IPS-18a (cell line): ENCODE measurements at regions not wholly inside any gene's neighbourhood (a gene's known extent, or its start where the extent isn't known, plus 50 kb on each side); places are given as distances from the start of the nearest gene placed in this dataset.
"Not testable (repeated sequence)": the region's sequence is repeated elsewhere in the genome, so short reads cannot be mapped to it uniquely, and the experiment has no call there.

Experiments used
- H3K27ac ChIP-seq: one replicate; pipeline ENCODE4 v1.5.1; 2013; ENCODE audit warnings: low read length
- H3K27me3 ChIP-seq: one replicate; pipeline ENCODE4 v1.6.1; 2013; ENCODE audit warnings: mild to moderate bottlenecking, low read length; ENCODE audit not compliant: control insufficient read depth, insufficient read depth
- H3K36me3 ChIP-seq: one replicate; pipeline ENCODE4 v1.6.1; 2013; ENCODE audit warnings: low read depth, low read length; ENCODE audit not compliant: control insufficient read depth
- H3K4me1 ChIP-seq: one replicate; pipeline ENCODE4 v1.6.1; 2013; ENCODE audit warnings: low read depth, low read length; ENCODE audit not compliant: control insufficient read depth
- H3K4me3 ChIP-seq: one replicate; pipeline ENCODE4 v1.5.1; 2013; ENCODE audit warnings: low read length
- H3K9ac ChIP-seq: one replicate; pipeline ENCODE4 v1.6.1; 2013; ENCODE audit warnings: mild to moderate bottlenecking, low read length, moderate library complexity
- H3K9me3 ChIP-seq: one replicate; pipeline ENCODE4 v1.6.1; 2013; ENCODE audit warnings: low read depth, low read length; ENCODE audit not compliant: control insufficient read depth

- Histone ChIP-seq H3K27ac (no peak overlapping the region), H3K4me3 (no peak overlapping the region), H3K9ac (no peak overlapping the region), H3K36me3 (no peaks in the 10 kb centered on the region), H3K9me3 (no peaks in the 10 kb centered on the region), H3K4me1 (no peaks in the 10 kb centered on the region), H3K27me3 (peaks cover 27% of the 10 kb centered on the region)
Measured at GRCh38 chr5:1655496-1656270, 131.9 kb upstream of the LPCAT1 start.

- H3K27me3 ChIP-seq: peaks cover 27% of the 10 kb centered on the region
- no peak overlapping the region for H3K9ac ChIP-seq
- H3K4me3 ChIP-seq: no peak overlapping the region
- H3K36me3 ChIP-seq: no peaks in the 10 kb centered on the region
- H3K4me1 ChIP-seq: no peaks in the 10 kb centered on the region
- no peak overlapping the region for H3K27ac ChIP-seq
- no peaks in the 10 kb centered on the region for H3K9me3 ChIP-seq
Measured at GRCh38 chr5:1654786-1655495, 131.2 kb upstream of the LPCAT1 start.

GRCh38 chr5:1653698-1654651, 130.2 kb upstream of the LPCAT1 start:
- H3K27ac ChIP-seq, H3K4me1 ChIP-seq, H3K36me3 ChIP-seq, H3K9ac ChIP-seq, H3K9me3 ChIP-seq: not testable (repeated sequence)
- Histone ChIP-seq H3K27me3 (peaks cover 31% of the 10 kb centered on the region), H3K4me3 (peak overlapping the region; percentile 46)

GRCh38 chr5:1652873-1653697, 129.3 kb upstream of the LPCAT1 start:
- peaks cover 33% of the 10 kb centered on the region for H3K27me3 ChIP-seq
- no peak overlapping the region for H3K27ac ChIP-seq
- no peaks in the 10 kb centered on the region for H3K36me3 ChIP-seq
- H3K9me3 ChIP-seq: no peaks in the 10 kb centered on the region
- peak overlapping the region; percentile 46 for H3K4me3 ChIP-seq
- no peak overlapping the region for H3K9ac ChIP-seq
- H3K4me1 ChIP-seq: no peaks in the 10 kb centered on the region

GRCh38 chr5:1651971-1652872, 128.5 kb upstream of the LPCAT1 start:
- Histone ChIP-seq H3K36me3 (no peaks in the 10 kb centered on the region), H3K27ac (no peak overlapping the region), H3K27me3 (peaks cover 33% of the 10 kb centered on the region), H3K9ac (no peak overlapping the region), H3K4me3 (no peak overlapping the region), H3K4me1 (no peaks in the 10 kb centered on the region), H3K9me3 (no peaks in the 10 kb centered on the region)

GRCh38 chr5:1651250-1651649, 127.5 kb upstream of the LPCAT1 start:
- Histone ChIP-seq H3K4me1 (no peaks in the 10 kb centered on the region), H3K27me3 (peaks cover 33% of the 10 kb centered on the region), H3K9me3 (no peaks in the 10 kb centered on the region), H3K9ac (no peak overlapping the region), H3K27ac (no peak overlapping the region), H3K4me3 (no peak overlapping the region), H3K36me3 (no peaks in the 10 kb centered on the region)

GRCh38 chr5:1649554-1649953, 125.8 kb upstream of the LPCAT1 start:
- H3K4me3 ChIP-seq: no peak overlapping the region
- no peak overlapping the region for H3K9ac ChIP-seq
- no peaks in the 10 kb centered on the region for H3K4me1 ChIP-seq
- no peaks in the 10 kb centered on the region for H3K9me3 ChIP-seq
- H3K27me3 ChIP-seq: peaks cover 37% of the 10 kb centered on the region
- no peaks in the 10 kb centered on the region for H3K36me3 ChIP-seq
- H3K27ac ChIP-seq: no peak overlapping the region

- no peaks in the 10 kb centered on the region for H3K36me3 ChIP-seq
- H3K4me3 ChIP-seq: no peak overlapping the region
- H3K27ac ChIP-seq: no peak overlapping the region
- H3K4me1 ChIP-seq: peaks cover 4% of the 10 kb centered on the region
- H3K27me3 ChIP-seq: peaks cover 37% of the 10 kb centered on the region
- no peak overlapping the region for H3K9ac ChIP-seq
- no peaks in the 10 kb centered on the region for H3K9me3 ChIP-seq
Measured at GRCh38 chr5:1648806-1649205, 125.0 kb upstream of the LPCAT1 start.

- no peaks in the 10 kb centered on the region for H3K9me3 ChIP-seq
- H3K36me3 ChIP-seq: no peaks in the 10 kb centered on the region
- no peak overlapping the region for H3K4me3 ChIP-seq
- H3K4me1 ChIP-seq: peaks cover 10% of the 10 kb centered on the region
- no peak overlapping the region for H3K27ac ChIP-seq
- no peak overlapping the region for H3K9ac ChIP-seq
- peaks cover 37% of the 10 kb centered on the region for H3K27me3 ChIP-seq
Measured at GRCh38 chr5:1647580-1647979, 123.8 kb upstream of the LPCAT1 start.

GRCh38 chr5:1644810-1645571, 121.2 kb upstream of the LPCAT1 start:
- H3K9me3 ChIP-seq: no peaks in the 10 kb centered on the region
- H3K4me3 ChIP-seq: peak overlapping the region; percentile 54
- peaks cover 13% of the 10 kb centered on the region for H3K4me1 ChIP-seq
- no peak overlapping the region for H3K9ac ChIP-seq
- H3K27ac ChIP-seq: no peak overlapping the region
- no peaks in the 10 kb centered on the region for H3K36me3 ChIP-seq
- H3K27me3 ChIP-seq: peaks cover 35% of the 10 kb centered on the region
